HL-60 (cell line): ENCODE measurements at regions not wholly inside any gene's neighbourhood (a gene's known extent, or its start where the extent isn't known, plus 50 kb on each side); places are given as distances from the start of the nearest gene placed in this dataset.

ENCODE experiments used
- DNase-seq, 2 experiments: peaks; one replicate each; pipeline ENCODE4 v3.0.0-alpha.2; 2010 to 2020; ENCODE audit warnings: low read depth in 1 of 2, low spot score in 1 of 2
- H3K27ac ChIP-seq: fragments of 250-450 bp; sonication (Bioruptor Pico); replicated peaks from 2 replicates; pipeline ENCODE4 v1.5.1; 2020; ENCODE audit warnings: mild to moderate bottlenecking, moderate library complexity
- H3K27me3 ChIP-seq: fragments of 250-450 bp; sonication (Bioruptor Pico); 2 replicates; pipeline ENCODE4 v1.5.1; 2021; ENCODE audit warnings: mild to moderate bottlenecking, moderate library complexity; ENCODE audit not compliant: insufficient read depth, poor library complexity, severe bottlenecking
- H3K4me3 ChIP-seq: replicated peaks from 2 replicates; pipeline ENCODE4 v1.5.1; 2011; ENCODE audit warnings: mild to moderate bottlenecking, control low read depth, low read length; ENCODE audit not compliant: insufficient read depth
- GABPA ChIP-seq: IDR thresholded peaks from 2 replicates; pipeline ENCODE4 v1.6.1; 2012; ENCODE audit warnings: low read depth
- POLR2AphosphoS5 ChIP-seq: IDR thresholded peaks from 2 replicates; pipeline ENCODE4 v1.6.1; 2012; ENCODE audit warnings: low read depth
- SPI1 ChIP-seq: IDR thresholded peaks from 2 replicates; pipeline ENCODE4 v1.6.1; 2012; ENCODE audit warnings: low read depth, mild to moderate bottlenecking, borderline replicate concordance
- TF ChIP-seq, protein P1 (sequence below): IDR thresholded peaks from 2 replicates; pipeline ENCODE4 v1.6.1; 2012; ENCODE audit warnings: low read depth; ENCODE audit not compliant: insufficient replicate concordance
- TF ChIP-seq, protein P2 (sequence below): IDR thresholded peaks from one replicate; pipeline ENCODE4 v1.5.1; 2011; ENCODE audit warnings: low read length, control low read depth, inconsistent platforms; ENCODE audit not compliant: insufficient read depth

DNA sequence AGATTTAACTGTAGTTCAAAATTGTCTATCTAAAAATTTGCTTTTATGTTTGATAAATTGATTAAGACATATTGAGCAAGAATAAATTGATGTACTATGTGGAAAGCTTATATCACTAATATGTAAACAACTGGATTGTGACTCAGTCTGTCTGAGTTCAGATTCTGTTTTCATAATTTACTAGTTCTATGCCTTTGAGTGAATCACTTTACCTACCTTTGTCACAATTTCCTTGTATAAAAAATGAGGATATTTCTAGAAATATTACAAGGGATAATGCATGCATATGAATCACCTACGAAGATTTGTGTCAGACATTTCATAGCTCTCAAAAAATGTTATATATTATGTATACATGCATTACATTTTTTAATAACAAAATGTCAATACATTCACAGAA is 245.1 kb upstream of the ZWINT start:
- no peaks in the 10 kb centered on the region for H3K27me3 ChIP-seq
- no peak overlapping the region for H3K27ac ChIP-seq
- TF ChIP-seq SPI1 (no peak), GABPA (no peak), POLR2AphosphoS5 (no peak)
- TF ChIP-seq, protein P1, sequence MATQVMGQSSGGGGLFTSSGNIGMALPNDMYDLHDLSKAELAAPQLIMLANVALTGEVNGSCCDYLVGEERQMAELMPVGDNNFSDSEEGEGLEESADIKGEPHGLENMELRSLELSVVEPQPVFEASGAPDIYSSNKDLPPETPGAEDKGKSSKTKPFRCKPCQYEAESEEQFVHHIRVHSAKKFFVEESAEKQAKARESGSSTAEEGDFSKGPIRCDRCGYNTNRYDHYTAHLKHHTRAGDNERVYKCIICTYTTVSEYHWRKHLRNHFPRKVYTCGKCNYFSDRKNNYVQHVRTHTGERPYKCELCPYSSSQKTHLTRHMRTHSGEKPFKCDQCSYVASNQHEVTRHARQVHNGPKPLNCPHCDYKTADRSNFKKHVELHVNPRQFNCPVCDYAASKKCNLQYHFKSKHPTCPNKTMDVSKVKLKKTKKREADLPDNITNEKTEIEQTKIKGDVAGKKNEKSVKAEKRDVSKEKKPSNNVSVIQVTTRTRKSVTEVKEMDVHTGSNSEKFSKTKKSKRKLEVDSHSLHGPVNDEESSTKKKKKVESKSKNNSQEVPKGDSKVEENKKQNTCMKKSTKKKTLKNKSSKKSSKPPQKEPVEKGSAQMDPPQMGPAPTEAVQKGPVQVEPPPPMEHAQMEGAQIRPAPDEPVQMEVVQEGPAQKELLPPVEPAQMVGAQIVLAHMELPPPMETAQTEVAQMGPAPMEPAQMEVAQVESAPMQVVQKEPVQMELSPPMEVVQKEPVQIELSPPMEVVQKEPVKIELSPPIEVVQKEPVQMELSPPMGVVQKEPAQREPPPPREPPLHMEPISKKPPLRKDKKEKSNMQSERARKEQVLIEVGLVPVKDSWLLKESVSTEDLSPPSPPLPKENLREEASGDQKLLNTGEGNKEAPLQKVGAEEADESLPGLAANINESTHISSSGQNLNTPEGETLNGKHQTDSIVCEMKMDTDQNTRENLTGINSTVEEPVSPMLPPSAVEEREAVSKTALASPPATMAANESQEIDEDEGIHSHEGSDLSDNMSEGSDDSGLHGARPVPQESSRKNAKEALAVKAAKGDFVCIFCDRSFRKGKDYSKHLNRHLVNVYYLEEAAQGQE = no peak
- TF ChIP-seq, protein P2, sequence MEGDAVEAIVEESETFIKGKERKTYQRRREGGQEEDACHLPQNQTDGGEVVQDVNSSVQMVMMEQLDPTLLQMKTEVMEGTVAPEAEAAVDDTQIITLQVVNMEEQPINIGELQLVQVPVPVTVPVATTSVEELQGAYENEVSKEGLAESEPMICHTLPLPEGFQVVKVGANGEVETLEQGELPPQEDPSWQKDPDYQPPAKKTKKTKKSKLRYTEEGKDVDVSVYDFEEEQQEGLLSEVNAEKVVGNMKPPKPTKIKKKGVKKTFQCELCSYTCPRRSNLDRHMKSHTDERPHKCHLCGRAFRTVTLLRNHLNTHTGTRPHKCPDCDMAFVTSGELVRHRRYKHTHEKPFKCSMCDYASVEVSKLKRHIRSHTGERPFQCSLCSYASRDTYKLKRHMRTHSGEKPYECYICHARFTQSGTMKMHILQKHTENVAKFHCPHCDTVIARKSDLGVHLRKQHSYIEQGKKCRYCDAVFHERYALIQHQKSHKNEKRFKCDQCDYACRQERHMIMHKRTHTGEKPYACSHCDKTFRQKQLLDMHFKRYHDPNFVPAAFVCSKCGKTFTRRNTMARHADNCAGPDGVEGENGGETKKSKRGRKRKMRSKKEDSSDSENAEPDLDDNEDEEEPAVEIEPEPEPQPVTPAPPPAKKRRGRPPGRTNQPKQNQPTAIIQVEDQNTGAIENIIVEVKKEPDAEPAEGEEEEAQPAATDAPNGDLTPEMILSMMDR = no peak
- no peak for DNase-seq
- H3K4me3 ChIP-seq = no peak overlapping the region

DNA sequence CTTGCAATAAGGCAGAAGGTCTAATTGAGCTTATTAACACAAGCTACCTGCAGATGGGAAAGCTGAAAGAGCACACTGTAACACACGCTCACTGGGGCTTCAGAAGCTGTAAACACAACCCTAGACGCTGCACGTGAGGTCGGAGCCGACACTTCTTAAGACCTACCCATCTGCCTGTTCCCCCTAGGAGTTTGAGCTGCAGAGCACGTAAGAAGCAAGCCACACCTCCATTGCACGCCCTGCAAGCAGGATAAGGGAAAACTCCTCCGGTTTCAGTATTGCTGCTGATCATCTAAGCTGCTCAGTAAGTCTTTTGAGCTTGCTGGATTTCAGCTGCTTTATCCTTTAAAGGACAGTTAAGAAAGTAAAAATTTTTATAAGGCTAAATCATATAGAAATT is 244.0 kb upstream of the ZWINT start:
- TF ChIP-seq, protein P2 = no peak
- TF ChIP-seq GABPA (no peak), SPI1 (no peak), POLR2AphosphoS5 (no peak)
- TF ChIP-seq, protein P1 = no peak
- Histone ChIP-seq H3K27ac (no peak overlapping the region), H3K4me3 (no peak overlapping the region), H3K27me3 (no peaks in the 10 kb centered on the region)
- DNase-seq = no peak

DNA sequence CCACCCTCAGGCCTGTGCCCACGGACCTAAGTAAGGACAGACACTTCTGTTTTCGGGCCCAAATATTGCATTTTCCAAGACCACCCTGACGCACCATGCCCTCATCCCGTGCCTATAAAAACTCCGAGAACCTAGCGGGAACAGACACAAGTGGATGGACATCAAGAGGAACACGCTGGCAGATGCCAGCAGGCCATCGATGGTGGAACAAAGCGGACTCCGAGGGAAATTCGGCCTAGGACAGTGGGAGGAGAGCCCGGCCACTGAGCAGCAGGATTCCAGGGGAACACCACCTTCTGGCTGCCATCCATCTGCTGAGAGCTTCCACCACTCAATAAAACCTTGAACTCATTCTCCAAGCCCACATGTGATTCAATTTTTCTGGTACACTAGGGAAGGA is 243.6 kb upstream of the ZWINT start:
- H3K4me3 ChIP-seq = no peak overlapping the region

More for the DNA sequence above, 243.6 kb upstream of the ZWINT start:
- Histone ChIP-seq H3K27ac (no peak overlapping the region), H3K27me3 (no peaks in the 10 kb centered on the region)
- TF ChIP-seq GABPA (no peak), SPI1 (no peak), POLR2AphosphoS5 (no peak)
- TF ChIP-seq, protein P2 = no peak
- TF ChIP-seq, protein P1 = no peak
- DNase-seq = no peak
